ENCODE measurements at regions not wholly inside any gene's neighbourhood (a gene's known extent, or its start where the extent isn't known, plus 50 kb on each side); places are given as distances from the start of the nearest gene placed in this dataset.

GRCh38 chr15:77821959-77822256 is 189.2 kb upstream of the LINGO1 start:
- TF ChIP-seq, protein P1, sequence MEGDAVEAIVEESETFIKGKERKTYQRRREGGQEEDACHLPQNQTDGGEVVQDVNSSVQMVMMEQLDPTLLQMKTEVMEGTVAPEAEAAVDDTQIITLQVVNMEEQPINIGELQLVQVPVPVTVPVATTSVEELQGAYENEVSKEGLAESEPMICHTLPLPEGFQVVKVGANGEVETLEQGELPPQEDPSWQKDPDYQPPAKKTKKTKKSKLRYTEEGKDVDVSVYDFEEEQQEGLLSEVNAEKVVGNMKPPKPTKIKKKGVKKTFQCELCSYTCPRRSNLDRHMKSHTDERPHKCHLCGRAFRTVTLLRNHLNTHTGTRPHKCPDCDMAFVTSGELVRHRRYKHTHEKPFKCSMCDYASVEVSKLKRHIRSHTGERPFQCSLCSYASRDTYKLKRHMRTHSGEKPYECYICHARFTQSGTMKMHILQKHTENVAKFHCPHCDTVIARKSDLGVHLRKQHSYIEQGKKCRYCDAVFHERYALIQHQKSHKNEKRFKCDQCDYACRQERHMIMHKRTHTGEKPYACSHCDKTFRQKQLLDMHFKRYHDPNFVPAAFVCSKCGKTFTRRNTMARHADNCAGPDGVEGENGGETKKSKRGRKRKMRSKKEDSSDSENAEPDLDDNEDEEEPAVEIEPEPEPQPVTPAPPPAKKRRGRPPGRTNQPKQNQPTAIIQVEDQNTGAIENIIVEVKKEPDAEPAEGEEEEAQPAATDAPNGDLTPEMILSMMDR (IDR thresholded peaks at IDR 0.05) = no peak
- TF ChIP-seq EZH2 (IDR thresholded peaks at IDR 0.05) (no peak), EZH2phosphoT487 (IDR thresholded peaks at IDR 0.05) (no peak)

All from neural progenitor cell (in vitro differentiated cells).